GM12872 (cell line): ENCODE measurements at regions not wholly inside any gene's neighbourhood (a gene's known extent, or its start where the extent isn't known, plus 50 kb on each side); places are given as distances from the start of the nearest gene placed in this dataset.

ENCODE experiments used
- CTCF ChIP-seq: IDR thresholded peaks from 3 replicates; pipeline ENCODE4 v1.5.1; 2011; ENCODE audit warnings: low read depth, mild to moderate bottlenecking, low read length, moderate library complexity; ENCODE audit not compliant: insufficient read depth

DNA sequence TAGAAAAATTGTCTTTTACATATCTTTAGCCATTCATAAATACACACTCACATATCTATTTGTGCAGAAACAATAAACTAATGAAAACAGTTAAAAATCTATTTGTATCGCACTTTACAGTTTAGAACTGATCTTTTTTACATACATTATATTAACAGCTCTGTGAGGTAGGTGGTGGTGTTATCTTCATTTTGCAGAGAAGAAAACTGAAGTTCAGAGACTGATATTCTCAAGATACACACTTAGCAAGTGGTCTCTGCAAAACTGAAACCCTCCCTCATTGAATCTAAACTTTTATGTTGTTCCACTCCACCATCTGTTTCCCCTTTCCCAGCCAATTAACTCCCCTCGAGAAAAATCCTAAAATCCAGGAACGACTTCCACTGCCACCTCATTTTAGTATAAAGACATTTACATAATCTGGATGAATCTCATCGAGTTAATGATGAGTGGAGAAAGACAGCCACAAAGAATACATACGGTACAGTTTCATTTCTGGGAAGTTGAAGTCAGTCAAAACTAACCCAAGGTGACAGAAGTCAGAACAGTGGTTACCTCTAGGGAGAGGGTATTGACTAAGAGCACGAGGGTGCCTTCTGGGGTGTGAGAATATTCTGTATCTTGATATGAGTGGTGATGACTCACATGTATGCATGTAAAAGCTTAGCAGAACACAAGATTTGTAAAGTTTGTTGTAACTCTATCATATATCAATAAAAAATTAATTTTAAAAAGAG lies 524.2 kb upstream of the TCF4 start:
- TF ChIP-seq CTCF: no peak

DNA sequence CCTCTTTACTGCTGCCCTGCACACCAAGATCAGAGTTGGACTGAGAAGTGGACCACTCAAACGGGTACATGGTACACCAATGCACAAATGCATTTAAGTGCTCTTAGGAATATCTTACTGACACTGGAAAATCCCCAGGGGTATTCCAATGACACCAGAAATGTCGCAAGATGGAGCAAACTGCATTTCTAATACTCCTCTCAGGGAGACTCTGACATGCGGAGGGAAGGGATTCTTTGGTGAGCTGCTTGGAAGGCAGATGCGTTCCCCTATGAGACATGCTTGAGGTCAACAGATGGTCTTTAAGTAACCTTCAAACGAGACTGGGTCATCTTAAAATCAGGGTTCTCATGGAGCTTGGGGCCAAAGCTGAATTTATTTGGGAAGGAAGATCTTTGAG lies 521.8 kb upstream of the TCF4 start:
- TF ChIP-seq CTCF: no peak

DNA sequence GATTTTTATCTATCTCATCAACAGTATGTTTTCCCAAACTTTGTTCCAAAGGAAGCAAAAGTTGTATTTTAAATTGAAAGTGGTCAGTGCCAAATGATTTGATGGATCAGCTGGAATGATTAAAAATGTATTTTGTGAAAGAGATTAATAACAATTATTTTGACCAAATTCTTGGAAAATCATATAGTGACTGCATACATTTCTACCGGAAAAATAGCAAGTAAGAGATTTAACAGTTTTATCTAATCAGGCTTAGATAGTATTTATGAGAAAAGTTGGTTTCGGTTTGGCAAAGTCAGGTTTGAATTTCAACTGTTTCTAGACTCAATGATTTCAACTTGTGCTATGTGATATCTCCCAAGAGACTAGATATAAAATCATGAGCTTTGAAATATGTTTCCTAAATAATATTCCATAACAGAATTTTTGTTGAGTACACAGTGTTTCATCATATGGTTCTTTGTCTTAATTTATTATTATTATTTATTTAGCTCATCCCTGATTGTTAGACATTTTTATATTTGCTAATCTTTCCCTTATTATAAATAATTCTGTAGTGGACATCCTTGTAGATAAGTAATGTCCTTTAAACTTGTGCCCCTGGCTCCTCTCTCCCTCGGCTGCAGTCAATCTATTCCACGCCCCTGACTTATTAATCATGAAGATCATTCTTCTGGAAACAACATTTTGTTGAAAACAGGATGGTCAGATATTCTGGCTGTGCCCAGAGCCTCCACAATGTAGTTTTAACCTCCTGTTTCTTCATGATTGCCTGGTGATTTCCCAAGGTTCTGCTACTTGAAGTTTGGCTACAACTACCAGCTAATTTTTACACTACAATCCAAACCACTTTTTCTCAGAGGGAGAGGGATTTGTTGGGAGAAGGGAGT lies 520.7 kb upstream of the TCF4 start:
- no peak for TF ChIP-seq CTCF

- TF ChIP-seq CTCF: no peak
Measured at GRCh38 chr18:56107821-56108477, 520.0 kb upstream of the TCF4 start.

DNA sequence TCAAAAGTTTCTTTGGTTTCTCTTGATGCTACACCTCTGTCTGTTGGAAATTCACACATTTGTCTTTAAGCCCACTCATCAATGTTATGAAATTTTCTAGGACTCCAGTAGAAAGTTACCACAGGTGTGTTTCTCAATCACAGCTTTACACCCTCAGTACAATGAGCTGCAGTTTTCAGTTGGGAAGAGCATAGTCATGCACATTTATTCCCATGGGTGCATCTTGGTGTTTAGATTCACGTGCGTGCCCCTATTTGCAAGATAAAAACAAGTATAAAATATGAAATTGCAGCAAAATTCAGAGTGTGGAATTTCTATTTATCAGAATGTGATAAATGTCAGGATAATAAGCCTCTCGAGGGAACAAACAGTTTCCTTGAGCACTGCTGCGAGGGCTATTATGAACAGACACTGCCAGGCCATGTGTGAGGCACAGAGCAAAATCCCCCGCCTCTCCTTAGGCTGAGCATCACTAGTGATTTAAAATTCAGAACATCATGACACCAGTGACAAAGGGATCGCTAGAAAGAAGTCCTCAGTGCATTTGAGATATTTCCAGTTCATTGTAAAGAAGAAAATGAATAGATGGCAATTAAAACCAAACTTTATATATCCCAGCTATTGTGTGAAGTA lies 512.2 kb upstream of the TCF4 start:
- TF ChIP-seq CTCF: no peak

DNA sequence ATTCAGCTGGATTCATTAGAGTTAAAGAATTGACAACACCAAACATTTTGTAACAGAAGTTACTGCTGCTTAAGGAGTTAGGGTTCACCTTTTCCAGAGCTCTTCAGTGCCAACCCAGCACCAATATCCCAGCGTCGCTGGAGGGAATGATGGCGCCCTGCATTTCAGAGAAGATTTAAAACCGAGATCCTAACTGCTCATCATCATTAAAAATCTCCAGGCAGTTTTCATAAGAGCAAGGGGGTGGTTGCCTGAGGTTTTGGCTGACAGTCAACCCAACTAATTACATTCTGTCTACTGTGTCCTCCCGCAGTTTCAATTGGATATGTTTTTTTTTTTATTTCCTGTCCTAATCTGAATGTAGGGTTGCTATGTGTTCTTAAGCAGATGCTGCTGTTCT lies 509.6 kb upstream of the TCF4 start:
- TF ChIP-seq CTCF: no peak

DNA sequence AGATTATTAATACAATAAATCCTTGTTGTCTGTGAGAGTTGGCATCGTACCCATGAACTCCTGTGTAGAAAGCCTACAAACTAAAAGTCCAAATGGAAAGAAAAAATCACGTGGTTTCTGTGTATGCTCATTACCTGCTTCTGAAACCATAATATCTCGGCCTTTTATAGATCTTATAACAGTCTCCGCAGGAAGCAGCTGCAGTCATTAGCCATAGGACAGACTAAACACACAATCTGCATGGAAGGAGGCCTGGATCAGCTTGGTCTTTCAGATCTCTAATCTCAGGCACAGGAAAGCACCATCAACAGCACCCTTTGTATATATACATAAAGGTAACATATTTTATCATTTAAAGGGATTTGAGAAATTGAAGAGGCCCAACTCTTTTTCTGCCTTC lies 508.9 kb upstream of the TCF4 start:
- TF ChIP-seq CTCF: no peak
